Esophagus squamous epithelium (tissue), 4 donors: ENCODE measurements at regions not wholly inside any gene's neighbourhood (a gene's known extent, or its start where the extent isn't known, plus 50 kb on each side); places are given as distances from the start of the nearest gene placed in this dataset.

ENCODE experiments used
- POLR2A ChIP-seq, 4 donors: fragments of 450-650 bp; IDR thresholded peaks; one replicate each; pipeline ENCODE4 v1.6.1; 2017; ENCODE audit warnings: antibody characterized with exemption in 4 of 4, mild to moderate bottlenecking in 4 of 4, moderate library complexity in 3 of 4
- TF ChIP-seq, protein P1 (sequence below), 6 experiments: fragments of 450-650 bp in 4 of 6; fragments of 200-600 bp in 2 of 6; sonication (generic) in 2 of 6; IDR thresholded peaks; one replicate each; pipeline ENCODE4 v1.5.1; 2016 to 2019; ENCODE audit warnings: antibody characterized with exemption in 6 of 6, mild to moderate bottlenecking in 4 of 6, moderate library complexity in 4 of 6

DNA sequence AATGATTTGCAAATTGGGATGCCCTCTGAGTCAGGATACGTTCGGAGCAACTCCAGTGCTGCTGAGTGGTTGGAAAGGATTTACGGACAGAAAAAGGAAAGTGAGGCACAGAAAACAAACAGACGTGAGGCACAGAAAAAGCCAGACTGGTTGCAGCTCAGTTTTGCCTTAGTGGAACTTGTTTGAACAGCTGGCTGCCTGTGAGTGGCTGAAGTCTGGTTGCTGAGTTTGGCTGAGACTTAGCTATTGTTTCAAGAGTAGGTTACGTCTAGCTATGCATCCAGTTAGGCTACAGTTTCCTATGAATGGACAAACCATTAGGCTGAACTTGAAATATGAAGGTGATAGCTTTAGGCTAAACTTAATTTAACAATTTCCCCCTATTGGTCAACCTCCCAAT is 256.6 kb downstream of the VAPA start:
- TF ChIP-seq, protein P1, sequence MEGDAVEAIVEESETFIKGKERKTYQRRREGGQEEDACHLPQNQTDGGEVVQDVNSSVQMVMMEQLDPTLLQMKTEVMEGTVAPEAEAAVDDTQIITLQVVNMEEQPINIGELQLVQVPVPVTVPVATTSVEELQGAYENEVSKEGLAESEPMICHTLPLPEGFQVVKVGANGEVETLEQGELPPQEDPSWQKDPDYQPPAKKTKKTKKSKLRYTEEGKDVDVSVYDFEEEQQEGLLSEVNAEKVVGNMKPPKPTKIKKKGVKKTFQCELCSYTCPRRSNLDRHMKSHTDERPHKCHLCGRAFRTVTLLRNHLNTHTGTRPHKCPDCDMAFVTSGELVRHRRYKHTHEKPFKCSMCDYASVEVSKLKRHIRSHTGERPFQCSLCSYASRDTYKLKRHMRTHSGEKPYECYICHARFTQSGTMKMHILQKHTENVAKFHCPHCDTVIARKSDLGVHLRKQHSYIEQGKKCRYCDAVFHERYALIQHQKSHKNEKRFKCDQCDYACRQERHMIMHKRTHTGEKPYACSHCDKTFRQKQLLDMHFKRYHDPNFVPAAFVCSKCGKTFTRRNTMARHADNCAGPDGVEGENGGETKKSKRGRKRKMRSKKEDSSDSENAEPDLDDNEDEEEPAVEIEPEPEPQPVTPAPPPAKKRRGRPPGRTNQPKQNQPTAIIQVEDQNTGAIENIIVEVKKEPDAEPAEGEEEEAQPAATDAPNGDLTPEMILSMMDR (IDR thresholded peaks at IDR 0.05), result no peak
- no peak for TF ChIP-seq POLR2A (IDR thresholded peaks at IDR 0.05)
